KMS-11 (cell line): ENCODE measurements at regions not wholly inside any gene's neighbourhood (a gene's known extent, or its start where the extent isn't known, plus 50 kb on each side); places are given as distances from the start of the nearest gene placed in this dataset.

Experiments used
- H2AFZ ChIP-seq: fragments of 200-600 bp; sonication (generic); 2 replicates; pipeline ENCODE4 v1.6.1; 2016; ENCODE audit warnings: antibody characterized with exemption, mixed run types, low read depth
- H3K27ac ChIP-seq: fragments of 200-600 bp; sonication (generic); 2 replicates; pipeline ENCODE4 v1.6.1; 2016; ENCODE audit warnings: mild to moderate bottlenecking, mixed run types
- H3K27me3 ChIP-seq: fragments of 200-600 bp; sonication (generic); 2 replicates; pipeline ENCODE4 v1.6.1; 2017; ENCODE audit warnings: mild to moderate bottlenecking, low read depth, mixed run types, moderate library complexity; ENCODE audit not compliant: insufficient read depth
- H3K36me3 ChIP-seq: fragments of 200-600 bp; sonication (generic); 2 replicates; pipeline ENCODE4 v1.6.1; 2017; ENCODE audit warnings: mild to moderate bottlenecking, mixed run types; ENCODE audit not compliant: insufficient read depth
- H3K4me1 ChIP-seq: fragments of 200-600 bp; sonication (generic); 2 replicates; pipeline ENCODE4 v1.6.1; 2016; ENCODE audit warnings: mild to moderate bottlenecking, low read depth, mixed run types; ENCODE audit not compliant: poor library complexity, severe bottlenecking
- H3K4me2 ChIP-seq: fragments of 200-600 bp; sonication (generic); 2 replicates; pipeline ENCODE4 v1.7.0; 2016; ENCODE audit warnings: mild to moderate bottlenecking, mixed run types
- H3K4me3 ChIP-seq: fragments of 200-600 bp; sonication (generic); IDR thresholded peaks from 2 replicates; pipeline ENCODE4 v1.6.1; 2017; ENCODE audit warnings: low read depth, low read length, mixed read lengths; ENCODE audit not compliant: insufficient read depth
- H3K79me2 ChIP-seq: fragments of 200-600 bp; sonication (generic); 2 replicates; pipeline ENCODE4 v1.6.1; 2016; ENCODE audit warnings: low read depth, mixed run types; ENCODE audit not compliant: insufficient read depth
- H3K9ac ChIP-seq: fragments of 200-600 bp; sonication (generic); 2 replicates; pipeline ENCODE4 v1.6.1; 2016; ENCODE audit warnings: mild to moderate bottlenecking, mixed run types
- H4K20me1 ChIP-seq: fragments of 200-600 bp; sonication (generic); 2 replicates; pipeline ENCODE4 v1.6.1; 2016; ENCODE audit warnings: mild to moderate bottlenecking, mixed run types; ENCODE audit not compliant: insufficient read depth
- TF ChIP-seq, protein P1 (sequence below): fragments of 200-600 bp; sonication (generic); conservative IDR thresholded peaks from 2 replicates; pipeline ENCODE4 v1.6.1; 2017; ENCODE audit warnings: low read depth, mild to moderate bottlenecking, antibody characterized with exemption, low read length, moderate library complexity, mixed read lengths

DNA sequence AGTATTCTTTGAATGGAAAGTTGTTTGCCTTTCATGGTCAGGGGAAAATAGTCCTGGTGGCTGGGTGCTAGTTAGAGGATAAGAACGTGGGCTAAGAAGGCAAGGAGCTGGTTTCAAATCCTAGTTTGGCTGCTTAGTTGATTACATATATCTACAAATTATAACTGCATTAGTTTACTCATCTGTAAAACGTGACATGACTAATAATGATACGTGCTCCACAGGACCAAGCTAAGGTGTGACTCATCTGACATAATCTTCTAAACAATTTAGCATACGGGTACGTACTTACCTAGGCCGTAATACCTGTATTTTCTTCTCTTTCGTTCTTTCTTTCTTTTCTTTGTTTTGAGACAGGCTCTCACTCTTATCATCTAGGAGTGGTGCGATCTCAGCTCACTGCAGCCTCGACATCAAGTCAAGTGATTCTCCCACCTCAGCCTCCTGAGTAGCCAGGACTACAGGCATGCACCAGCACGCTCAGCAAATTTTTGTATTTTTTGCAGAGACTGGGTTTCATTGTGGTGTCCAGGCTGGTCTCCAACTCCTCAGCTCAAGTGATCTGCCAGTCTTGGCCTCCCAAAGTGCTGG, 1274.2 kb upstream of the GJE1 start:
- H3K79me2 ChIP-seq = no peaks in the 10 kb centered on the region
- H3K4me3 ChIP-seq = no peak overlapping the region
- no peak overlapping the region for H3K27ac ChIP-seq
- H3K27me3 ChIP-seq = no peaks in the 10 kb centered on the region
- no peak overlapping the region for H3K9ac ChIP-seq
- no peaks in the 10 kb centered on the region for H3K36me3 ChIP-seq
- H2AFZ ChIP-seq = no peak overlapping the region
- no peaks in the 10 kb centered on the region for H4K20me1 ChIP-seq
- peaks cover 7% of the 10 kb centered on the region for H3K4me1 ChIP-seq
- TF ChIP-seq, protein P1, sequence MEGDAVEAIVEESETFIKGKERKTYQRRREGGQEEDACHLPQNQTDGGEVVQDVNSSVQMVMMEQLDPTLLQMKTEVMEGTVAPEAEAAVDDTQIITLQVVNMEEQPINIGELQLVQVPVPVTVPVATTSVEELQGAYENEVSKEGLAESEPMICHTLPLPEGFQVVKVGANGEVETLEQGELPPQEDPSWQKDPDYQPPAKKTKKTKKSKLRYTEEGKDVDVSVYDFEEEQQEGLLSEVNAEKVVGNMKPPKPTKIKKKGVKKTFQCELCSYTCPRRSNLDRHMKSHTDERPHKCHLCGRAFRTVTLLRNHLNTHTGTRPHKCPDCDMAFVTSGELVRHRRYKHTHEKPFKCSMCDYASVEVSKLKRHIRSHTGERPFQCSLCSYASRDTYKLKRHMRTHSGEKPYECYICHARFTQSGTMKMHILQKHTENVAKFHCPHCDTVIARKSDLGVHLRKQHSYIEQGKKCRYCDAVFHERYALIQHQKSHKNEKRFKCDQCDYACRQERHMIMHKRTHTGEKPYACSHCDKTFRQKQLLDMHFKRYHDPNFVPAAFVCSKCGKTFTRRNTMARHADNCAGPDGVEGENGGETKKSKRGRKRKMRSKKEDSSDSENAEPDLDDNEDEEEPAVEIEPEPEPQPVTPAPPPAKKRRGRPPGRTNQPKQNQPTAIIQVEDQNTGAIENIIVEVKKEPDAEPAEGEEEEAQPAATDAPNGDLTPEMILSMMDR = no peak
- no peak overlapping the region for H3K4me2 ChIP-seq

DNA sequence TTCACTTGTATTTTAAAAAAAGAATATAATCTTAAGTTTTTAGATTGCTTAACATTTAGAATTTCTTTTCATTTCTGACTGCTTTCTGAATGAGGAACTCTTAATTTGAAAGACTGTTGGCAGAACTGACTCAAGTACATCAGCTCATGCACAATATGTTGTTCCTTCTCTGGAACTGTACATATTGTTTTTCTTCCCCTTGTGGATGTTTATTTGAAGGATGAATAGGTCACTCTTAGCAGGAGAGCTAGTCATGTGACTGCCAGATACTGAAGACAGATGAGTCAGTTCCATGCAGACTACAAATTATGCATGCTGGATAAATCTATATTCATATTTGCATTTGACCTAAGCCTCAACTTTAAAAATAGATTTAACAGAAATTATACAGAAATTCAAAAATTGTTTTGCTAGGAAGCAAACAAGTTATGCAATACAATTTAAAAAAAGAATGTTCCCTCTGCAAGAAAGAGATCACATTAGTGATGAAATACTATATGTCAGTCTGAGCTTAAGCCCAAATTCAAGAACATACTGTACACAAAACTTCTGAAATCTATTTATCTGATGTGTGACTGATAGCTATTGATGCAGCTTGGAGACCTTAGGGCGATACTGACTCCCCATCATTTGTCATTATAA, 1274.9 kb upstream of the GJE1 start:
- Histone ChIP-seq H3K79me2 (no peaks in the 10 kb centered on the region), H3K36me3 (no peaks in the 10 kb centered on the region), H3K27ac (no peak overlapping the region), H3K4me3 (no peak overlapping the region), H3K9ac (no peak overlapping the region), H3K4me2 (no peak overlapping the region), H2AFZ (no peak overlapping the region), H3K4me1 (peaks cover 7% of the 10 kb centered on the region), H4K20me1 (no peaks in the 10 kb centered on the region), H3K27me3 (no peaks in the 10 kb centered on the region)
- TF ChIP-seq, protein P1 = no peak

DNA sequence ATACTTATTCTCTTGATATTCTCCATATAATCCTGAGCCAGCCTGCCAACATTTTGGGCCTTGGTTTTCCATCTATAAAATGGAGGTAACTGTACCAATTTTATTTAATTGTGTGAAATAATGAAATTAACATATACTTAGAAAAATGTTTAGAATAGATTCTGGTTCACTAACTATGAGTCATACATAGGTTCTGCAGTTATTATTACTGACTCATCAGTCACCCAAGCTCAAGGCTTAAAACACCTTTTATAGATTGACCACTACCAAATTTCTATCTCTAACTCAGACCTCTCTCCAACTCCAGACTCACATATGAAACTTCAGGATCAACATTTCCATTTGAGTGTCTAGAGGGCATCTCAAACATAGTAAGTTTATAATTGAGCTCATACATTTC, 1277.2 kb upstream of the GJE1 start:
- H4K20me1 ChIP-seq = no peaks in the 10 kb centered on the region
- no peak overlapping the region for H3K4me2 ChIP-seq
- no peak overlapping the region for H2AFZ ChIP-seq
- TF ChIP-seq, protein P1 = no peak
- H3K36me3 ChIP-seq = no peaks in the 10 kb centered on the region
- no peaks in the 10 kb centered on the region for H3K27me3 ChIP-seq
- no peaks in the 10 kb centered on the region for H3K79me2 ChIP-seq
- peaks cover 7% of the 10 kb centered on the region for H3K4me1 ChIP-seq
- no peak overlapping the region for H3K4me3 ChIP-seq
- H3K27ac ChIP-seq = no peak overlapping the region
- no peak overlapping the region for H3K9ac ChIP-seq

DNA sequence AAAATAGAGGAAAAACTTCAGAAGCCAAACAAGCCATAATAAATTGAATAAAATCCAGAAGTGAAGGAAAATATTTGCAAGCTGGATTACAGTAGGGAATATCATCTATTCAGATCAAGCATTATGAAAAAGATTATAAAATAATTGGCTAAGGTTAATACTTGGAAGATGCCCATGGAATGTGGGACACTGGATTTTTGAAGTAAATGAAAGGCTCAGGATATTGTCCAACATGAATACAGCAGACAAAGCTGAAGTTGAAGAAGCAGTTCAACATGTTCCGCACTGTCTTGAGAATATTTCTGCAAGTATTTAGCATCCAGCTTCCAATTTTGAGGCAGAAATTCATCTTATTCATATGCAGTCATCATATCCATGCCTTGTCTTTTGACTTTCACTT, 1278.4 kb upstream of the GJE1 start:
- no peak overlapping the region for H3K4me3 ChIP-seq
- no peak overlapping the region for H3K27ac ChIP-seq
- H3K4me2 ChIP-seq = no peak overlapping the region
- H4K20me1 ChIP-seq = no peaks in the 10 kb centered on the region
- no peaks in the 10 kb centered on the region for H3K36me3 ChIP-seq
- H3K27me3 ChIP-seq = no peaks in the 10 kb centered on the region
- no peak overlapping the region for H3K9ac ChIP-seq
- no peak overlapping the region for H2AFZ ChIP-seq
- H3K79me2 ChIP-seq = no peaks in the 10 kb centered on the region
- H3K4me1 ChIP-seq = peaks cover 3% of the 10 kb centered on the region
- TF ChIP-seq, protein P1 = no peak
